H9 (cell line): ENCODE measurements at regions not wholly inside any gene's neighbourhood (a gene's known extent, or its start where the extent isn't known, plus 50 kb on each side); places are given as distances from the start of the nearest gene placed in this dataset.
"Not testable (repeated sequence)": the region's sequence is repeated elsewhere in the genome, so short reads cannot be mapped to it uniquely, and the experiment has no call there.

Experiments used
- DNase-seq: peaks from one replicate; pipeline ENCODE4 v3.0.0-alpha.2; 2017
- H2AFZ ChIP-seq: one replicate; pipeline ENCODE4 v1.6.1; 2013; ENCODE audit warnings: mild to moderate bottlenecking, low read length, control low read depth, moderate library complexity
- H2AK5ac ChIP-seq: 2 replicates; pipeline ENCODE4 v1.6.1; 2013; ENCODE audit warnings: low read length, control low read depth, mixed read lengths; ENCODE audit not compliant: insufficient read length
- H2BK120ac ChIP-seq: one replicate; pipeline ENCODE4 v1.6.1; 2013; ENCODE audit warnings: low read depth, mild to moderate bottlenecking, low read length, control low read depth, inconsistent platforms; ENCODE audit not compliant: poor library complexity, severe bottlenecking
- H2BK12ac ChIP-seq: 2 replicates; pipeline ENCODE4 v1.6.1; 2013; ENCODE audit warnings: low read length, control low read depth, mixed read lengths, low read depth; ENCODE audit not compliant: insufficient read length
- H2BK15ac ChIP-seq: 2 replicates; pipeline ENCODE4 v1.6.1; 2013; ENCODE audit warnings: low read depth, low read length, control low read depth
- H2BK20ac ChIP-seq: one replicate; pipeline ENCODE4 v1.6.1; 2013; ENCODE audit warnings: low read depth, mild to moderate bottlenecking, low read length, control low read depth, inconsistent platforms; ENCODE audit not compliant: poor library complexity, severe bottlenecking
- H2BK5ac ChIP-seq: 2 replicates; pipeline ENCODE4 v1.6.1; 2013; ENCODE audit warnings: low read length, control low read depth, mixed read lengths; ENCODE audit not compliant: insufficient read length
- H3K14ac ChIP-seq: 2 replicates; pipeline ENCODE4 v1.6.1; 2013; ENCODE audit warnings: low read length, control low read depth; ENCODE audit not compliant: insufficient read depth
- H3K18ac ChIP-seq: 2 replicates; pipeline ENCODE4 v1.6.1; 2013; ENCODE audit warnings: low read depth, mild to moderate bottlenecking, mixed read lengths, low read length, control low read depth; ENCODE audit not compliant: insufficient read length
- H3K23ac ChIP-seq: 2 replicates; pipeline ENCODE4 v1.6.1; 2013; ENCODE audit warnings: low read length, control low read depth, mixed read lengths, low read depth; ENCODE audit not compliant: insufficient read length
- H3K23me2 ChIP-seq: 2 replicates; pipeline ENCODE4 v1.6.1; 2013; ENCODE audit warnings: low read depth, mild to moderate bottlenecking, mixed read lengths, low read length, control low read depth; ENCODE audit not compliant: insufficient read length, poor library complexity, severe bottlenecking
- H3K27ac ChIP-seq: 2 replicates; pipeline ENCODE4 v1.5.1; 2013; ENCODE audit warnings: low read length, control low read depth, mixed read lengths, low read depth; ENCODE audit not compliant: insufficient read length
- H3K27me3 ChIP-seq: 2 replicates; pipeline ENCODE4 v1.6.1; 2013; ENCODE audit warnings: low read length, control low read depth, inconsistent platforms; ENCODE audit not compliant: insufficient read depth
- H3K4ac ChIP-seq: 2 replicates; pipeline ENCODE4 v1.6.1; 2013; ENCODE audit warnings: low read depth, mild to moderate bottlenecking, control low read depth, inconsistent platforms, low read length, moderate library complexity
- H3K4me1 ChIP-seq: 2 replicates; pipeline ENCODE4 v1.6.1; 2013; ENCODE audit warnings: low read length, control low read depth, inconsistent platforms; ENCODE audit not compliant: insufficient read depth
- H3K4me2 ChIP-seq: 2 replicates; pipeline ENCODE4 v1.6.1; 2013; ENCODE audit warnings: low read length, control low read depth, mixed read lengths; ENCODE audit not compliant: insufficient read length, insufficient read depth
- H3K56ac ChIP-seq: 2 replicates; pipeline ENCODE4 v1.6.1; 2013; ENCODE audit warnings: low read depth, mild to moderate bottlenecking, mixed read lengths, low read length, control low read depth; ENCODE audit not compliant: insufficient read length
- H3K79me1 ChIP-seq: 2 replicates; pipeline ENCODE4 v1.6.1; 2013; ENCODE audit warnings: low read depth, mild to moderate bottlenecking, moderate library complexity, low read length, control low read depth, inconsistent platforms; ENCODE audit not compliant: insufficient read depth, poor library complexity, severe bottlenecking
- H3K79me2 ChIP-seq: 2 replicates; pipeline ENCODE4 v1.6.1; 2013; ENCODE audit warnings: low read length, control low read depth, inconsistent platforms; ENCODE audit not compliant: insufficient read depth
- H3K9ac ChIP-seq: 2 replicates; pipeline ENCODE4 v1.6.1; 2013; ENCODE audit warnings: low read length, control low read depth, mixed read lengths; ENCODE audit not compliant: insufficient read length; ENCODE audit errors: extremely low read depth
- H3K9me3 ChIP-seq: one replicate; pipeline ENCODE4 v1.6.1; 2013; ENCODE audit warnings: low read depth, low read length, inconsistent platforms; ENCODE audit not compliant: control insufficient read depth
- H3T11ph ChIP-seq: one replicate; pipeline ENCODE4 v1.6.1; 2013; ENCODE audit warnings: mild to moderate bottlenecking, low read length, control low read depth, inconsistent platforms
- H4K20me1 ChIP-seq: one replicate; pipeline ENCODE4 v1.6.1; 2013; ENCODE audit not compliant: control insufficient read depth, insufficient read length, insufficient read depth
- H4K5ac ChIP-seq: 2 replicates; pipeline ENCODE4 v1.6.1; 2013; ENCODE audit warnings: low read depth, mild to moderate bottlenecking, mixed read lengths, low read length, control low read depth; ENCODE audit not compliant: insufficient read length
- H4K8ac ChIP-seq: replicated peaks from 2 replicates; pipeline ENCODE4 v1.6.1; 2013; ENCODE audit warnings: low read length, control low read depth, mixed read lengths, low read depth; ENCODE audit not compliant: insufficient read length
- H4K91ac ChIP-seq: 2 replicates; pipeline ENCODE4 v1.6.1; 2013; ENCODE audit warnings: low read depth, mild to moderate bottlenecking, moderate library complexity, mixed read lengths, low read length, control low read depth; ENCODE audit not compliant: insufficient read length
- H3K27ac Mint-ChIP-seq, 3 experiments: 2 replicates in 2 of 3; 3 replicates in 1 of 3; pipeline ENCODE4 v1.8.0; 2020 to 2021; ENCODE audit warnings: mixed read lengths in 3 of 3, mild to moderate bottlenecking in 1 of 3, moderate library complexity in 1 of 3
- H3K27me3 Mint-ChIP-seq: 2 replicates; pipeline ENCODE4 v1.8.0; 2021; ENCODE audit warnings: low read depth, mild to moderate bottlenecking, moderate library complexity, mixed read lengths
- H3K36me3 Mint-ChIP-seq, 3 experiments: 2 replicates in 2 of 3; 3 replicates in 1 of 3; pipeline ENCODE4 v1.8.0; 2020 to 2021; ENCODE audit warnings: low read depth in 3 of 3, mixed read lengths in 3 of 3; ENCODE audit not compliant: insufficient read depth in 1 of 3
- H3K4me1 Mint-ChIP-seq, 2 experiments: 2 replicates each; pipeline ENCODE4 v1.8.0; 2020; ENCODE audit warnings: mixed read lengths in 2 of 2
- H3K4me3 Mint-ChIP-seq, 2 experiments: 2 replicates in 1 of 2; 3 replicates in 1 of 2; pipeline ENCODE4 v1.8.0; 2020 to 2021; ENCODE audit warnings: mild to moderate bottlenecking in 2 of 2, mixed read lengths in 2 of 2, moderate library complexity in 1 of 2
- H3K9me3 Mint-ChIP-seq, 2 experiments: 2 replicates in 1 of 2; 3 replicates in 1 of 2; pipeline ENCODE4 v1.8.0; 2020; ENCODE audit warnings: mild to moderate bottlenecking in 2 of 2, mixed read lengths in 2 of 2, moderate library complexity in 1 of 2
- WGBS: extraction: QIAGEN DNeasy Blood & Tissue Kit; methylation state at CpG from one replicate; pipeline ENCODE4 v1.1.7; 2013; ENCODE audit warnings: missing lambda C conversion rate, low lambda C conversion rate, mixed read lengths; ENCODE audit not compliant: insufficient read length; ENCODE audit errors: extremely low coverage; 5-methylcytosine and 5-hydroxymethylcytosine counted together
- TF ChIP-seq, protein P1 (sequence below): fragments of 200-600 bp; sonication (generic); conservative IDR thresholded peaks from 3 replicates; pipeline ENCODE4 v1.8.0; 2021; ENCODE audit warnings: antibody characterized with exemption, mild to moderate bottlenecking

DNA sequence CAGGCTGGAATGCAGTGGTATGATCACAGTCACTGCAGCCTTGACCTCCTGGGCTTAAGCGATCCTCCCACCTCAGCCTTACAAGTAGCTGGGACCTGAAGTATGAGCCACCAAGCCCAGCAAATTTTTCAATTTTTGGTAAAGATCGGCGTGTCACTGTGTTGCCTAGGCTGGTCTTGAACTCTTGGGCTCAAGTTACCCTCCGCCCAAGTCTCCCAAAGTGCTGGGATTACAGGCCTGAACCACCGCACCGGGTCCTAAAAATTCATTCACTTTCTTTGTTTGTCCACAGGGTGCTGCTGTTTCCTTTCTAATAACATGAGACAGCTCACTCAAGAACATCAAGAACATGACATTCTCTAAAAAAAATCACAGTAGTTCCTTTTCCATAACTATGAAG is 5300.9 kb upstream of the TPTE start:
- H2AK5ac ChIP-seq, H2BK15ac ChIP-seq, H3K18ac ChIP-seq, H3K4me1 Mint-ChIP-seq, H3K23me2 ChIP-seq, H3K4ac ChIP-seq, H2BK120ac ChIP-seq, H3K4me1 ChIP-seq, H2BK20ac ChIP-seq, H3K4me3 Mint-ChIP-seq, H4K8ac ChIP-seq, H3K79me1 ChIP-seq, H3K23ac ChIP-seq, H3T11ph ChIP-seq, H4K91ac ChIP-seq, H3K27ac ChIP-seq, H3K4me2 ChIP-seq, H3K27me3 ChIP-seq, H3K14ac ChIP-seq, H4K20me1 ChIP-seq, H3K56ac ChIP-seq, H2AFZ ChIP-seq, H3K27me3 Mint-ChIP-seq, H3K27ac Mint-ChIP-seq, H2BK12ac ChIP-seq, H4K5ac ChIP-seq, DNase-seq, H2BK5ac ChIP-seq, H3K9ac ChIP-seq, H3K79me2 ChIP-seq: not testable (repeated sequence)
- Mint-ChIP-seq H3K9me3 (peaks cover 86 to 89% of the 10 kb centered on the region in 2 experiments), H3K36me3 (peaks cover 40 to 69% (median 48%) of the 10 kb centered on the region in 3 experiments)
- WGBS, result no CpG with 5 or more reads among the region's 6 CpGs
- H3K9me3 ChIP-seq, result peaks cover 83% of the 10 kb centered on the region
- TF ChIP-seq, protein P1, sequence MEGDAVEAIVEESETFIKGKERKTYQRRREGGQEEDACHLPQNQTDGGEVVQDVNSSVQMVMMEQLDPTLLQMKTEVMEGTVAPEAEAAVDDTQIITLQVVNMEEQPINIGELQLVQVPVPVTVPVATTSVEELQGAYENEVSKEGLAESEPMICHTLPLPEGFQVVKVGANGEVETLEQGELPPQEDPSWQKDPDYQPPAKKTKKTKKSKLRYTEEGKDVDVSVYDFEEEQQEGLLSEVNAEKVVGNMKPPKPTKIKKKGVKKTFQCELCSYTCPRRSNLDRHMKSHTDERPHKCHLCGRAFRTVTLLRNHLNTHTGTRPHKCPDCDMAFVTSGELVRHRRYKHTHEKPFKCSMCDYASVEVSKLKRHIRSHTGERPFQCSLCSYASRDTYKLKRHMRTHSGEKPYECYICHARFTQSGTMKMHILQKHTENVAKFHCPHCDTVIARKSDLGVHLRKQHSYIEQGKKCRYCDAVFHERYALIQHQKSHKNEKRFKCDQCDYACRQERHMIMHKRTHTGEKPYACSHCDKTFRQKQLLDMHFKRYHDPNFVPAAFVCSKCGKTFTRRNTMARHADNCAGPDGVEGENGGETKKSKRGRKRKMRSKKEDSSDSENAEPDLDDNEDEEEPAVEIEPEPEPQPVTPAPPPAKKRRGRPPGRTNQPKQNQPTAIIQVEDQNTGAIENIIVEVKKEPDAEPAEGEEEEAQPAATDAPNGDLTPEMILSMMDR, result 0 out of 3 replicates have a peak, but pooled peaks have one; percentile 16

DNA sequence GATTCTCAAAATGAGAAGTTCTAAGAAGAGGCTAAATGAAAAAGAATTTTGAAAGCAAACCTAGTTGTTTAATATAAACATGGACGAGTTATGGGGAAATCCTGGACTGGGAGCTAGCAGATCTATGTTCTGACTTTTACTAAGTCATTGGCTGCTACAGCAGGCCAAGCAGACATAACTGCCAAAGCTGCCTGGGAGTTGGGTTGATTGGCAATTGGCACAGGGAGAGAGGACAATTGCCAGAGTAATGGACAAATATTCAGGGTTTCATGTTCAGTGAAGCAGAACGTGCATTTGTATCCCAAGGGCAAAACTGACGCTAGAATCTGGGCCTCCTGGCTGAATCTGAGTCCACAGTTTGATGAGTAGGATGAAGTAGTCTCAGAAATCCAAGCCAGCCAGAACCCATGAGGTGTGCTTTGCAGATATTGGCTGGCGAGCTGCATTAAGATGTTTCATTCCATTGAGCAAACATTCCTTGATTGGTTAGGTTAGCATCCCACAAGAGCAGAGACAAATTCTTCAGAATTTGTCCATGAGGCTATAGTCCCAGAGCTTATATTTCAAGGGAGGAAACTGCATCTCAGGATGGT is 5299.8 kb upstream of the TPTE start:
- H3K14ac ChIP-seq, H3K4me3 Mint-ChIP-seq, H4K5ac ChIP-seq, H3K27ac Mint-ChIP-seq, H3T11ph ChIP-seq, H3K23me2 ChIP-seq, H2BK120ac ChIP-seq, H3K79me1 ChIP-seq, H4K91ac ChIP-seq, H3K23ac ChIP-seq, H4K8ac ChIP-seq, H4K20me1 ChIP-seq, H2BK15ac ChIP-seq, H3K27ac ChIP-seq, H3K27me3 Mint-ChIP-seq, H3K18ac ChIP-seq, H2BK5ac ChIP-seq, H2AK5ac ChIP-seq, H3K56ac ChIP-seq, H3K4me1 ChIP-seq, H2BK12ac ChIP-seq, H3K4ac ChIP-seq, H3K27me3 ChIP-seq, H3K4me2 ChIP-seq, H3K9ac ChIP-seq, H2BK20ac ChIP-seq, DNase-seq, H2AFZ ChIP-seq, H3K4me1 Mint-ChIP-seq, H3K79me2 ChIP-seq: not testable (repeated sequence)
- no CpG with 5 or more reads among the region's 4 CpGs for WGBS
- peaks cover 93 to 95% of the 10 kb centered on the region in 2 experiments for H3K9me3 Mint-ChIP-seq
- peaks cover 89% of the 10 kb centered on the region for H3K9me3 ChIP-seq
- H3K36me3 Mint-ChIP-seq, result peaks cover 39 to 73% (median 51%) of the 10 kb centered on the region in 3 experiments
